IMR-90 (cell line): ENCODE measurements at regions not wholly inside any gene's neighbourhood (a gene's known extent, or its start where the extent isn't known, plus 50 kb on each side); places are given as distances from the start of the nearest gene placed in this dataset.

Experiments
- MAZ ChIP-seq: IDR thresholded peaks from 2 replicates; pipeline ENCODE4 v1.6.1; 2012; ENCODE audit warnings: low read depth, mild to moderate bottlenecking, low read length, improper control_type of control experiment, moderate library complexity, borderline replicate concordance
- RAD21 ChIP-seq: IDR thresholded peaks from 2 replicates; pipeline ENCODE4 v1.6.1; 2012; ENCODE audit warnings: low read length, improper control_type of control experiment
- TF ChIP-seq, protein P1 (sequence below): fragments of 150-350 bp; IDR thresholded peaks from 2 replicates; pipeline ENCODE4 v1.6.1; 2016; ENCODE audit warnings: low read depth, mild to moderate bottlenecking, low read length, moderate library complexity, borderline replicate concordance
- TF ChIP-seq, protein P2 (sequence below): conservative IDR thresholded peaks from 2 replicates; pipeline ENCODE4 v1.5.1; 2012; ENCODE audit warnings: mild to moderate bottlenecking, low read depth, low read length, improper control_type of control experiment

DNA sequence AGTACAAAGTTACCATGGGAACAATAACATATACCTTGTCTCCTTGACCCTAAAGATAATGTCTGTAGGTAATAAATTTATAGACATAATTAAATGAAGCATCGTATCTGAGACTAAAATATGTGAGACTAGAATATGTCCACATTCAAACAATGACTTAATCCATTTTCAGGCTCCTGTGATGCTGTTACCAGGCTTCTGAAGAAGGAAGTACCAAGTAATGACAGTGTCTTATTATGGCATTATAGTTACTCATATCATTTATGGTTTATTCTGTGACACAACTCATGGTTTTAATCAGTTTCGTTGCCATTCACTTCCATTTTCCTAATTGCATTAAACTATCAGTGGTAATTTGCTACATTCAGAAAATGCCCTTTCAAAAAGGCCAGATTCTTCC, 100.6 kb upstream of the GPM6B start:
- TF ChIP-seq MAZ (no peak), RAD21 (no peak)
- TF ChIP-seq, protein P1, sequence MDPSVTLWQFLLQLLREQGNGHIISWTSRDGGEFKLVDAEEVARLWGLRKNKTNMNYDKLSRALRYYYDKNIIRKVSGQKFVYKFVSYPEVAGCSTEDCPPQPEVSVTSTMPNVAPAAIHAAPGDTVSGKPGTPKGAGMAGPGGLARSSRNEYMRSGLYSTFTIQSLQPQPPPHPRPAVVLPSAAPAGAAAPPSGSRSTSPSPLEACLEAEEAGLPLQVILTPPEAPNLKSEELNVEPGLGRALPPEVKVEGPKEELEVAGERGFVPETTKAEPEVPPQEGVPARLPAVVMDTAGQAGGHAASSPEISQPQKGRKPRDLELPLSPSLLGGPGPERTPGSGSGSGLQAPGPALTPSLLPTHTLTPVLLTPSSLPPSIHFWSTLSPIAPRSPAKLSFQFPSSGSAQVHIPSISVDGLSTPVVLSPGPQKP: no peak
- TF ChIP-seq, protein P2, sequence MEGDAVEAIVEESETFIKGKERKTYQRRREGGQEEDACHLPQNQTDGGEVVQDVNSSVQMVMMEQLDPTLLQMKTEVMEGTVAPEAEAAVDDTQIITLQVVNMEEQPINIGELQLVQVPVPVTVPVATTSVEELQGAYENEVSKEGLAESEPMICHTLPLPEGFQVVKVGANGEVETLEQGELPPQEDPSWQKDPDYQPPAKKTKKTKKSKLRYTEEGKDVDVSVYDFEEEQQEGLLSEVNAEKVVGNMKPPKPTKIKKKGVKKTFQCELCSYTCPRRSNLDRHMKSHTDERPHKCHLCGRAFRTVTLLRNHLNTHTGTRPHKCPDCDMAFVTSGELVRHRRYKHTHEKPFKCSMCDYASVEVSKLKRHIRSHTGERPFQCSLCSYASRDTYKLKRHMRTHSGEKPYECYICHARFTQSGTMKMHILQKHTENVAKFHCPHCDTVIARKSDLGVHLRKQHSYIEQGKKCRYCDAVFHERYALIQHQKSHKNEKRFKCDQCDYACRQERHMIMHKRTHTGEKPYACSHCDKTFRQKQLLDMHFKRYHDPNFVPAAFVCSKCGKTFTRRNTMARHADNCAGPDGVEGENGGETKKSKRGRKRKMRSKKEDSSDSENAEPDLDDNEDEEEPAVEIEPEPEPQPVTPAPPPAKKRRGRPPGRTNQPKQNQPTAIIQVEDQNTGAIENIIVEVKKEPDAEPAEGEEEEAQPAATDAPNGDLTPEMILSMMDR: no peak
